ENCODE measurements at regions not wholly inside any gene's neighbourhood (a gene's known extent, or its start where the extent isn't known, plus 50 kb on each side); places are given as distances from the start of the nearest gene placed in this dataset.

- TF ChIP-seq CTCF (IDR thresholded peaks at IDR 0.05) (no peak), TCF7L2 (IDR thresholded peaks at IDR 0.05; ENCODE audit: low read depth, low read length) (no peak), REST (IDR thresholded peaks at IDR 0.05; ENCODE audit: insufficient read depth in 1 of 2, low read depth in 2 of 2, low read length in 1 of 2) (no peak), POLR2AphosphoS5 (IDR thresholded peaks at IDR 0.05; ENCODE audit: low read depth, low read length) (no peak)
Measured at GRCh38 chr5:26812714-26813113, 225.7 kb downstream of the CDH9 start.
